A549 (cell line): ENCODE measurements at regions not wholly inside any gene's neighbourhood (a gene's known extent, or its start where the extent isn't known, plus 50 kb on each side); places are given as distances from the start of the nearest gene placed in this dataset.

ENCODE experiments used
- BHLHE40 ChIP-seq: IDR thresholded peaks from 2 replicates; pipeline ENCODE4 v1.6.1; 2012; ENCODE audit warnings: low read depth, low read length, inconsistent platforms
- CBX2 ChIP-seq: fragments of 200-600 bp; sonication (generic); IDR thresholded peaks from 2 replicates; pipeline ENCODE4 v1.6.1; 2016; ENCODE audit warnings: low read depth, mild to moderate bottlenecking, borderline replicate concordance
- CTCF ChIP-seq: fragments of >200 bp; sonication (Bioruptor Twin); formaldehyde crosslinking; IDR thresholded peaks from 3 replicates; pipeline ENCODE4 v1.5.1; 2016
- EP300 ChIP-seq, 2 experiments: fragments of >200 bp; sonication (Bioruptor Twin); formaldehyde crosslinking; IDR thresholded peaks; 2 replicates in 1 of 2; 3 replicates in 1 of 2; pipeline ENCODE4 v1.6.1; 2016 to 2017
- HDAC2 ChIP-seq: fragments of 200-600 bp; sonication (generic); IDR thresholded peaks from 2 replicates; pipeline ENCODE4 v1.6.1; 2016
- HMGXB4 ChIP-seq: fragments of 250-450 bp; sonication (Bioruptor Pico); IDR thresholded peaks from 2 replicates; pipeline ENCODE4 v1.5.0; 2021; ENCODE audit warnings: mild to moderate bottlenecking, moderate library complexity, borderline replicate concordance
- JUN ChIP-seq, 2 experiments: fragments of >200 bp; sonication (Bioruptor Twin); formaldehyde crosslinking; IDR thresholded peaks; 2 replicates in 1 of 2; 3 replicates in 1 of 2; pipeline ENCODE4 v1.6.1; 2016 to 2017
- POLR2A ChIP-seq: IDR thresholded peaks from 2 replicates; pipeline ENCODE4 v1.6.1; 2012; ENCODE audit warnings: mild to moderate bottlenecking, low read length
- RARB ChIP-seq: fragments of 250-450 bp; sonication (Bioruptor Pico); IDR thresholded peaks from 2 replicates; pipeline ENCODE4 v1.8.0; 2021; ENCODE audit warnings: mild to moderate bottlenecking, moderate library complexity
- RCOR1 ChIP-seq: fragments of 150-350 bp; IDR thresholded peaks from 2 replicates; pipeline ENCODE4 v1.6.1; 2014; ENCODE audit warnings: antibody characterized with exemption, low read length, low read depth
- ZSCAN20 ChIP-seq: fragments of 250-450 bp; sonication (Bioruptor Pico); IDR thresholded peaks from 2 replicates; pipeline ENCODE4 v1.8.0; 2022; ENCODE audit warnings: mild to moderate bottlenecking, moderate library complexity
- TF ChIP-seq, protein P1 (sequence below): IDR thresholded peaks from 2 replicates; pipeline ENCODE4 v1.6.1; 2012

GRCh38 chr9:93825348-93826115 lies 129.6 kb downstream of the BARX1 start:
- TF ChIP-seq HDAC2 = no peak
- no peak for TF ChIP-seq BHLHE40
- TF ChIP-seq CTCF = no peak
- TF ChIP-seq, protein P1, sequence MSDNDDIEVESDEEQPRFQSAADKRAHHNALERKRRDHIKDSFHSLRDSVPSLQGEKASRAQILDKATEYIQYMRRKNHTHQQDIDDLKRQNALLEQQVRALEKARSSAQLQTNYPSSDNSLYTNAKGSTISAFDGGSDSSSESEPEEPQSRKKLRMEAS = no peak
- no peak for TF ChIP-seq JUN (IDR thresholded peaks at IDR 0.05)
- no peak for TF ChIP-seq ZSCAN20 (CRISPR knock-in tag)
- no peak for TF ChIP-seq EP300 (IDR thresholded peaks at IDR 0.05)
- TF ChIP-seq CBX2 = no peak
- TF ChIP-seq RCOR1 = no peak
- no peak for TF ChIP-seq HMGXB4 (CRISPR knock-in tag)
- no peak for TF ChIP-seq RARB (CRISPR knock-in tag)
- no peak for TF ChIP-seq POLR2A
